Activated naive CD4-positive, alpha-beta T cell treated with anti-CD3 and anti-CD28 coated beads for 36 hours (primary cell): ENCODE measurements at regions not wholly inside any gene's neighbourhood (a gene's known extent, or its start where the extent isn't known, plus 50 kb on each side); places are given as distances from the start of the nearest gene placed in this dataset.

Experiments
- CTCF ChIA-PET: fragments of 350-600 bp; sonication (Branson Sonifier 250); formaldehyde crosslinking; loops from one replicate; lab custom pipeline; 2021; ENCODE audit warnings: antibody characterized with exemption; lab: Charles Lee
- DNase-seq: peaks from one replicate; pipeline ENCODE4 v3.0.0-alpha.2; 2020
- H3K27ac Mint-ChIP-seq: one replicate; pipeline ENCODE4 v1.8.0; 2021; ENCODE audit warnings: mild to moderate bottlenecking, mixed read lengths
- H3K27me3 Mint-ChIP-seq: one replicate; pipeline ENCODE4 v1.8.0; 2021; ENCODE audit warnings: low read depth, mixed read lengths
- H3K36me3 Mint-ChIP-seq: one replicate; pipeline ENCODE4 v1.8.0; 2021; ENCODE audit warnings: low read depth, mixed read lengths
- H3K4me1 Mint-ChIP-seq: one replicate; pipeline ENCODE4 v1.8.0; 2021; ENCODE audit warnings: low read depth, mixed read lengths
- H3K4me3 Mint-ChIP-seq: one replicate; pipeline ENCODE4 v1.8.0; 2021; ENCODE audit warnings: mild to moderate bottlenecking, moderate library complexity, mixed read lengths
- H3K9me3 Mint-ChIP-seq: one replicate; pipeline ENCODE4 v1.8.0; 2021; ENCODE audit warnings: mixed read lengths
- intact Hi-C: fragments of 100-400 bp; cut with micrococcal nuclease; formaldehyde crosslinking; loops from one replicate; pipeline ENCODE4 v1.15.1; 2023

DNA sequence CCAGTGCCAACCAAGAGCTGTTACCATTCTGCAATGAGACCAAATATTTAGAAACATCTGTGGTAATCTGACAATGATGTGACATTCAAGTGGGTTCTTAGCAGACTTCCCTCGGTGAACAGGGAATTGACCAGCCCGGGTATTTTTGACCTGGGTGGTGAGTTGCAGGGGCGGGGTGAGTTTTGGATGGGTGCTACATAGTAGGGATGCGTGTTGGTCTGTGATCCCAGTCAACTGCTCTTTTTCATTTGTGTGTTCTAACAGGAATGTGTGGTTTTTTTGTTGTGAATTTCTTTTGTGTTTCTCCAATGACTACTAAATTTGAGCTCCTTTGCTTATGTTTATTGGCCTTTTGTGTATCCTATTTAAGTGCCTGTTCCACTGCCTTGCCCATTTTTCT lies 273.6 kb upstream of the HABP2 start:
- no peaks in the 10 kb centered on the region for H3K36me3 Mint-ChIP-seq
- CTCF ChIA-PET = interaction anchor here (0.7 kb wide), 2 partner anchors 306 to 1378 kb away, joined by 3 to 4 read pairs; no protein-coding TSS in a partner anchor

DNA sequence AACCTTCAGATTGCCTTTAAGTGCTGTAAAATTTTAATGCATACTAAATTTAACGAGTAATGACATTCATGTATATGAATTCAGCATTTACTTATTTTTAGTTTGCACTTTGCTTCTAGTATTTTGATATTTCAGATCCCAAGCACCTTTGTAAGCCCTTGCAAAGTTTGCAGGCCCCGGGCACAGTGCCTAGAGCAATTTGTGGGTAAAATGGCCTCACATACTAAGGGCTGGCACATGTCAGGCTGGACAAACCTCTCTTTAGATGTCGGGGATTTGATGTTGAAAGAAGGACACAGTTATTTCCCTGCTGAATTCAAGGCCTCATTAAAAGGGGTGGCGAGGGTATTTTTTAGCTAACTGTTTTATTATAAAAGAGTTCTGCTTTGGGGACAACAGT lies 270.3 kb upstream of the HABP2 start:
- CTCF ChIA-PET = interaction anchor here (0.5 kb wide), 1 partner anchor 14 kb away, joined by 4 read pairs; no protein-coding TSS in a partner anchor
- Mint-ChIP-seq H3K27ac (no peak overlapping the region), H3K9me3 (no peaks in the 10 kb centered on the region), H3K36me3 (no peaks in the 10 kb centered on the region), H3K4me3 (no peak overlapping the region), H3K27me3 (no peaks in the 10 kb centered on the region), H3K4me1 (no peaks in the 10 kb centered on the region)
- intact Hi-C loops = no loop called here
- no peak for DNase-seq

More for the DNA sequence above, 273.6 kb upstream of the HABP2 start:
- Mint-ChIP-seq H3K9me3 (peaks cover 15% of the 10 kb centered on the region), H3K27me3 (no peaks in the 10 kb centered on the region), H3K4me3 (no peak overlapping the region), H3K27ac (no peak overlapping the region), H3K4me1 (no peaks in the 10 kb centered on the region)
- DNase-seq = no peak
- intact Hi-C loops = no loop called here

DNA sequence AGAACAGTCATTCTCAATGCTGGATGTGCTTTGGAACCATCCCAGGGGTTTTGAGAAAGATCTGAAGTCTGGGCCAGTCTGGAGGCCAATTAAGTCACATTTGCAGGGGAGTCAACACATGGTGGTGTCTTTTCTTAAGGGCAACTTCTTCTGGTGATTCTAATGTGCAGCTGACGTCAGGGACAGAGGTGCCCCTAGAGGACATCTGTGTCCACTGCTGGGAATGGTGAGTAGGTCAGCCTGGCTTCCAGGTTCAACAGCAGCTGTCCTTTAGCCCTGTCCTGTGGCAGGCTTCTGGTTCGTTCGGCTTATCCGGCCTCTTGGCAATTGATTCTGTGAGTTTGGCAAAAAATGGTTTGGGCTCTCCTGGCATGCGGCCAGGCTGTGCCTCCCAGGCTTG lies 269.7 kb upstream of the HABP2 start:
- H3K4me3 Mint-ChIP-seq = no peak overlapping the region
- H3K9me3 Mint-ChIP-seq = no peaks in the 10 kb centered on the region
- intact Hi-C loops = no loop called here
- H3K27ac Mint-ChIP-seq = no peak overlapping the region
- no peak for DNase-seq
- H3K36me3 Mint-ChIP-seq = no peaks in the 10 kb centered on the region
- H3K4me1 Mint-ChIP-seq = no peaks in the 10 kb centered on the region
- CTCF ChIA-PET = interaction anchor here (0.5 kb wide), 1 partner anchor 13 kb away, joined by 4 read pairs; no protein-coding TSS in a partner anchor
- no peaks in the 10 kb centered on the region for H3K27me3 Mint-ChIP-seq

DNA sequence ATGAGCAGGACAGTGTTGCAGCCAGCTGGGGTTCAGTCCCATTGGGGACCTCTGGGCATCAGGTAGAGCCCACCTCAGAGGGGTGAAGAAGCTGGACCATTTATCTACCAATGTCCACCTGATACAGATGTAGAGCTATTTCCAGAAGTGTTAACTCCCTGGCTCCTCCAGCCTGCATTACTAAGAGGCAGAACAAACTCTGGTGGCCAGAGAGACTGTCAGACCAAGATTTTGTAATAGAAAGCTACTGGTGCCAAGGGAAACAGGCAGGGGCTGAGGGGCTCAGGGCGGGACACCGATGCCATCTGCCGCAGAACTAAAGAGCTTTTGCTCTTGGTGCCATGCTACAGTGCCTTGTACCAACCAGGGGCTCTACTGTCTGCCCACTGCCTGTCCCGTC lies 268.2 kb upstream of the HABP2 start:
- no peaks in the 10 kb centered on the region for H3K9me3 Mint-ChIP-seq
- intact Hi-C loops = no loop called here
- no peaks in the 10 kb centered on the region for H3K4me1 Mint-ChIP-seq
- DNase-seq = no peak
- H3K36me3 Mint-ChIP-seq = no peaks in the 10 kb centered on the region
- CTCF ChIA-PET = no interaction called here
- no peaks in the 10 kb centered on the region for H3K27me3 Mint-ChIP-seq
- no peak overlapping the region for H3K4me3 Mint-ChIP-seq
- H3K27ac Mint-ChIP-seq = no peak overlapping the region

DNA sequence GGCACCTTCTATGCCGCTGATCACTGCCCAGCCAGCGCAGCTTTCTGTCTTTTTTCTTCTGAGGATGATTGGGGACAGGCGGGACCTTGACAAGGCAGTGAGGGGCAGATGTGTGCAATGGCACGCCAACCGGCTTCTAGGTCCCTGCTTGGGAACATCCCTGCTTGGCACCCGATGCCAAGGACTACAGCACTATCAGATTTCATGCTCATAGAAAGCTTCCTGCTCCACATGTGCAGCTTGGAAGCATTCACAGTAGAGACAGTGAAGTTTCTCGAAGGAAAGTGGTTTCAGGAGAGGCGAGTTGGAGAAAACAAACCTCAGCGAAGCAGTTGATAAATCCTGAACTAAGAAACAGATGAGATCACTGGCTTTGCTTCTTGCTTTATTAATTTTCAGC lies 267.5 kb upstream of the HABP2 start:
- no peak overlapping the region for H3K4me3 Mint-ChIP-seq
- no peaks in the 10 kb centered on the region for H3K36me3 Mint-ChIP-seq
- DNase-seq = no peak
- CTCF ChIA-PET = no interaction called here
- intact Hi-C loops = no loop called here
- no peak overlapping the region for H3K27ac Mint-ChIP-seq
- no peaks in the 10 kb centered on the region for H3K9me3 Mint-ChIP-seq
- H3K4me1 Mint-ChIP-seq = no peaks in the 10 kb centered on the region
- H3K27me3 Mint-ChIP-seq = no peaks in the 10 kb centered on the region

DNA sequence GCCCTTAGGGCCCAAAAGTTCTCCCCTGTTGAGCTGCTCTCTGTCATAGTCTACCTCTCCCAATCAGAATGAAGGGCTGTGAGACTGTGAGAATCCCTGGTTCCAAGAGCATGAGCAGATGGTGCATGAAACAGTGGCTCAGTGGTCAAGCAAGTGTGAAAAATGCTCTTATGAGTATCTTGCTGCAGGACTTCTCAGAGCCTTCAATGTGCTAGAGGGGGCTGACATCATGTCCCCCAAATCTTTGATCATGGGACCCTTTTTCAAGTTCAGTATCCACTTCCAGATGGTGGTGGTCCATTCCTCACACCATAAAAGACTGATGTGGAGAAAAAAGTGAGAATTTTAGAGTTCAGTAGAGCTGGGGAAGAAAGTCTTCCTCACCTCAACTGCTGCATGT lies 265.3 kb upstream of the HABP2 start:
- H3K4me1 Mint-ChIP-seq = no peaks in the 10 kb centered on the region
- no peaks in the 10 kb centered on the region for H3K36me3 Mint-ChIP-seq
- H3K27ac Mint-ChIP-seq = no peak overlapping the region
- DNase-seq = no peak
- CTCF ChIA-PET = interaction anchor here (0.6 kb wide), 1 partner anchor 96 kb away, joined by 3 read pairs; no protein-coding TSS in a partner anchor
- intact Hi-C loops = no loop called here
- no peak overlapping the region for H3K4me3 Mint-ChIP-seq
- H3K27me3 Mint-ChIP-seq = no peaks in the 10 kb centered on the region
- no peaks in the 10 kb centered on the region for H3K9me3 Mint-ChIP-seq

DNA sequence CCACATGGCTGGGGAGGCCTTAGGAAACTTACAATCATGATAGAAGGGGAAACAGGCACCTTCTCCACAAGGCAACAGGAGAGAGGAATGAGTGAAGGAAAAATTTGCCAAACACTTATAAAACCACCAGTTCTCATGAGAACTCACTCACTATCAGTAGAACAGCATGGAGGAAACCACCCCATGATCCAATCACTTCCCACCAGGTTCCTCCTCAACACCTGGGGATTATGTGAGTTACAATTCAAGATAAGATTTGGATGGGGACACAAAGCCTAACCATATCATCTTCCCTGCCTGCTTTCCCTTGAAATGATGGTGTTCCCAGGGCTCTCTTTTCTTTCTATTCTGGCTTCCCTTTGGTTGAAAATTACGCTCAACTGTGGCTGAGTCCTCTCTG lies 262.7 kb upstream of the HABP2 start:
- Mint-ChIP-seq H3K36me3 (no peaks in the 10 kb centered on the region), H3K9me3 (no peaks in the 10 kb centered on the region), H3K4me1 (no peaks in the 10 kb centered on the region), H3K4me3 (no peak overlapping the region), H3K27ac (no peak overlapping the region), H3K27me3 (no peaks in the 10 kb centered on the region)
- intact Hi-C loops = no loop called here
- CTCF ChIA-PET = no interaction called here
- no peak for DNase-seq

DNA sequence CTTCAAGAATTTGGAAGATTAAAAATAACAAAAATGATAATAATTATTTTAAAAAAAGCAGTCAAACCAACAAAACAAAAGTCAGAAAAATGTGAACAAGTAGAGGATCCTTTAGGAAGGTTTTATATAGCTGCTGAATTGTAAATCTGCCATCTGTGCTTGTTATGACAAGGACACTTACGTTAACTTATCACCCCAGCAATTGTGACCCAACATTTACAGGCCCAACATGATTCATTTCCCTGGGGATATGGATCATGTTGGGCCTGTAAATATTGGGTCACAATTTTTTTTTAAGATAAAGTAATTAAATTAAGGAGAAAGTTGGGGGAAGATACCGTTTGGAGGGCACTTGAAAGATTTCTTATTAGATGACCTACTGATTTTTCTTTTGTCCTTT lies 261.4 kb upstream of the HABP2 start:
- Mint-ChIP-seq H3K27ac (no peak overlapping the region), H3K4me1 (no peaks in the 10 kb centered on the region), H3K9me3 (no peaks in the 10 kb centered on the region), H3K4me3 (no peak overlapping the region), H3K36me3 (no peaks in the 10 kb centered on the region), H3K27me3 (no peaks in the 10 kb centered on the region)
- CTCF ChIA-PET = no interaction called here
- intact Hi-C loops = no loop called here
- DNase-seq = no peak

DNA sequence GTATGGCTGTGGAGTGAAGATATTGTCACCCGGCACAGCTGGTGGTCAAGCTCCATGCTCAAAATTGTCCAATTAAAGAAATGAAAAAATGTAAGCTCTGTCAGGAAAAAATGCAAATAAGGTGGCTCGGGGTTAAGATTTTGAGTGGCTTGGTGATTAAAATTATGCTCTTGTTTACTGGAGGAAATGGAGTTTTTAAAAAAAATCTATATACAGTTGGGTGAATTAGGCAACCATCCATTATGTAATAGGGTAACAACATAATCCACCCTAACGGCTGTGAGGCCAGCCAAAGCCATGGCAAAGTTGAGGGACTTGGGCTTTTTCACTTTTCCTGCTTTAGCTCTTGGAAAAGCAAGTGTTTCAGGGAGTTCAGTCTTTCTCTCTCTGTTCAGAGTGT lies 260.8 kb upstream of the HABP2 start:
- Mint-ChIP-seq H3K27ac (no peak overlapping the region), H3K36me3 (no peaks in the 10 kb centered on the region), H3K9me3 (no peaks in the 10 kb centered on the region), H3K27me3 (no peaks in the 10 kb centered on the region), H3K4me3 (no peak overlapping the region), H3K4me1 (no peaks in the 10 kb centered on the region)
- CTCF ChIA-PET = no interaction called here
- intact Hi-C loops = no loop called here
- no peak for DNase-seq

DNA sequence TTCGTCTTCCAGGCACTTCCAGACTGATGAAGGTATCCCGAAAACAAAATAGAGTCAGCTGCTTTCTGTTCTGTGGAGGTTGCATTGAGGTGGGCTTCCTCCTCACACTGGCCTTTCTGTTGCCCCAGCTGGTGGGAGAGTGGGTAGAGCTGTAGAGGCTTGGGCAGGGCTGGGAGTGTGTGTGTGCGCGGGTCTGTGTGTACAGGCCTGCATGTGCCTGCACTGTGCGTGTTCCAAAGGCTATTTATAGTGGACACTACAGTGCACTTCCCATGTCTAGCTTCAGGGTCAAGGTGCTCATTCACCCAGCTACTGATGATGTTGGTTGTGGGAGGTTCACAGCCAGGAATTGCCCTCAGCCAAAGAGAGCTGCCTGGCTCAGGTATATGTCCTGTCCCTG lies 260.1 kb upstream of the HABP2 start:
- Mint-ChIP-seq H3K36me3 (no peaks in the 10 kb centered on the region), H3K9me3 (no peaks in the 10 kb centered on the region), H3K27ac (no peak overlapping the region), H3K4me1 (no peaks in the 10 kb centered on the region), H3K27me3 (no peaks in the 10 kb centered on the region), H3K4me3 (no peak overlapping the region)
- CTCF ChIA-PET = no interaction called here
- no peak for DNase-seq
- intact Hi-C loops = no loop called here

DNA sequence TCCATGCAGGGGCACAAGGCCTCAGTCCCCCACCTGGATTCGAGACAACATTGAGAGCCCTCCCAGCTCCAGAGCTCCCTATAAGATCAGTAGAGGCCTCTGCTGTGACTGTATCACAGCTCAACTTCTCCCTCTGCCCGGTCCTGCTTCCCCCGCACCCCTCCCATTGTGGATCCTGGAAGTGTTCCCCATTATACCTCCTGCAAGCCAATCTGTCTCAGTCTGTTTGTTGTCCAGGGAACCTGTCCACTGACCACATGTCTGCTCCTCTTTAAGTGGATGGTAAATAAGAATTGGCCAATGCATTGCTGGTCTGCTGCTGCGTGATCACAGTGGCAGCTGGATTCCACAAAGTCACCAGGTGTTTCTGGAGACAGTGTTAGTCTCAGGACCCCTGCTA lies 259.7 kb upstream of the HABP2 start:
- H3K27me3 Mint-ChIP-seq = peaks cover 3% of the 10 kb centered on the region
- no peak overlapping the region for H3K27ac Mint-ChIP-seq
- H3K4me1 Mint-ChIP-seq = no peaks in the 10 kb centered on the region
- DNase-seq = no peak
- CTCF ChIA-PET = no interaction called here
- no peak overlapping the region for H3K4me3 Mint-ChIP-seq
- intact Hi-C loops = no loop called here
- H3K9me3 Mint-ChIP-seq = no peaks in the 10 kb centered on the region
- H3K36me3 Mint-ChIP-seq = no peaks in the 10 kb centered on the region

DNA sequence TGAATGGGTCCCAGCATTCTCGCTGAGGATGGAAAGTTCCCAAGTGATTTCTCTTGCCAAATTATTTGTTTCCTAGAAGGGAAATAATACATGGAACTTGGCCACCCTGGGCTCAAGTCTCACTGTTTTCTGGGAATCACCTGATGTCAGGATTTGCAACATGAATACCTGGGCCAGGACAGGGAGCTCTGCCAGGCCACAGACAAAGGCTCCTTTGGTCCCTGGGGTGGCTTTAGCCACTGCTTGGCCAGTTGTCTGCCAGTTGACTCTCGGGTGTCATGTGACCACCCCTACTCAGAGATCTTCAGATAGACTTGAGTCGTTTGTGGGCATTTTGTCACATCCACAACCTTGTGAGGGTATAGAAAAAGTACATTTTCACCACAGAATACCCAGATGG lies 258.0 kb upstream of the HABP2 start:
- intact Hi-C loops = no loop called here
- CTCF ChIA-PET = interaction anchor here (0.7 to 1.1 kb wide), 2 partner anchors 10 to 28 kb away, joined by 3 to 4 read pairs; no protein-coding TSS in a partner anchor
- Mint-ChIP-seq H3K36me3 (no peaks in the 10 kb centered on the region), H3K9me3 (no peaks in the 10 kb centered on the region), H3K4me3 (no peak overlapping the region), H3K4me1 (peaks cover 2% of the 10 kb centered on the region), H3K27ac (no peak overlapping the region), H3K27me3 (peaks cover 15% of the 10 kb centered on the region)
- no peak for DNase-seq

DNA sequence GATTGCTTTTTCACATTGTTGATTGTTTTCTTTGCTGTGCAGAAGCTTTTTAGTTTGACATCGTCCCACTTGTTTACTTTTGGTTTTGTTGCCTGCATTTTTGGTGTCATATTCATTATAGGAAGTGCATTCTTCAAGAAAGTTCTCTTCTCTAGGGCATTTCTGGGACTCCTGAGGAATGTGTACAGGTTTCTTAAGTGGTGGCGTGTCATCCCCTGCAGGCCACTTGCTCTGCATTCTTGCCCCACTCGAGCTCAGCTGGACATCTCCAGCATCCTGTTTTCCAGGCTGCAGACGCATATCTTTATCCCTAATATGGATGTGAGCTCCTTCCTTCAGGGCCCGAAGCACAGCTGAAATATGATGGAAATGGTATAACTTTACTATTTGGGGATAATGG lies 255.6 kb upstream of the HABP2 start:
- CTCF ChIA-PET = no interaction called here
- intact Hi-C loops = no loop called here
- H3K4me3 Mint-ChIP-seq = no peak overlapping the region

DNA sequence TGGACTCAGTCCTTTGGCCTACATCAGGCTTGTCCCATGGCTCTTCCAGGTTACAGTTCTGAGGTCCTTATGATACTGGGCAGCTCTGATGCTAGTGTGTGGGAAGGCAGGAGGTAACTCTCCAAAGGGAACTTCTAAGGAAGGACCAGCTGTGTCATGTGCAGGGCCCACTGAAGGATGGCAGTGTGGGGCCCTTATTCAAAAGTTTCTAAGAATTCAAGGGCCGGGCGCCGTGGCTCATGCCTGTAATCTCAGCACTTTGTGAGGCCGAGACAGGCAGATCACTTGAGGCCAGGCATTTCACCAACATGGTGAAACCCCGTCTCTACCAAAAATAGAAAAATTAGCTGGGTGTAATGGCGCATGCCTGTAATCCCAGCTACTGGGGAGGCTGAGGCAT lies 254.2 kb upstream of the HABP2 start:
- Mint-ChIP-seq H3K36me3 (no peaks in the 10 kb centered on the region), H3K27ac (no peak overlapping the region), H3K27me3 (peaks cover 21% of the 10 kb centered on the region), H3K4me1 (peaks cover 2% of the 10 kb centered on the region), H3K9me3 (no peaks in the 10 kb centered on the region), H3K4me3 (no peak overlapping the region)
- intact Hi-C loops = no loop called here
- CTCF ChIA-PET = no interaction called here
- DNase-seq = no peak

More for the DNA sequence above, 255.6 kb upstream of the HABP2 start:
- H3K4me1 Mint-ChIP-seq = peaks cover 2% of the 10 kb centered on the region
- no peaks in the 10 kb centered on the region for H3K9me3 Mint-ChIP-seq
- DNase-seq = no peak
- peaks cover 21% of the 10 kb centered on the region for H3K27me3 Mint-ChIP-seq
- H3K27ac Mint-ChIP-seq = no peak overlapping the region
- no peaks in the 10 kb centered on the region for H3K36me3 Mint-ChIP-seq
